Loucy (cell line): ENCODE measurements at regions not wholly inside any gene's neighbourhood (a gene's known extent, or its start where the extent isn't known, plus 50 kb on each side); places are given as distances from the start of the nearest gene placed in this dataset.

Experiments
- EZH2phosphoT487 ChIP-seq: fragments of 200-600 bp; IDR thresholded peaks from 2 replicates; pipeline ENCODE4 v1.6.1; 2018; ENCODE audit warnings: antibody characterized with exemption, mild to moderate bottlenecking, moderate library complexity, borderline replicate concordance
- TF ChIP-seq, protein P1 (sequence below): fragments of 200-600 bp; sonication (generic); conservative IDR thresholded peaks from 2 replicates; pipeline ENCODE4 v1.5.1; 2014; ENCODE audit warnings: mild to moderate bottlenecking, antibody characterized with exemption, low read length

DNA sequence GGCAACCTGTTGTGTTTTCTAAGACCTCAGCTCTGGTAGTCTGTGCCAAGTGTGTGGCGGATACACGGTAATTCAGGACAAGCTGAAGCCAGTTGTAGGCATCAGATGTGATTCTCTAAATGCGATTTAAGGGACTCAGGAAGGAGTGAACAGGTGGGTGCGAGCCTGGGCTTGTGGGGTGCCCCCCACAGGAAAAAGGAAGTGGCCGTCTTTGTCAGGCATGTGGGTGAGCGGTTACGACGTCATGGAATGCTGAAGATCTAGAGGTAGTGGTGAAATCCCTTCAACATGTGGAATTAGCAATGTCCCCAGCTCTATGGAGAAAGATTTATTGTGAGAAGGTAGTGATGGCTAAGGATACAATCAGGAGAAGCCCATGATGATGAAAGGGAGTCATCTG is 95.1 kb upstream of the EXOC2 start:
- TF ChIP-seq, protein P1, sequence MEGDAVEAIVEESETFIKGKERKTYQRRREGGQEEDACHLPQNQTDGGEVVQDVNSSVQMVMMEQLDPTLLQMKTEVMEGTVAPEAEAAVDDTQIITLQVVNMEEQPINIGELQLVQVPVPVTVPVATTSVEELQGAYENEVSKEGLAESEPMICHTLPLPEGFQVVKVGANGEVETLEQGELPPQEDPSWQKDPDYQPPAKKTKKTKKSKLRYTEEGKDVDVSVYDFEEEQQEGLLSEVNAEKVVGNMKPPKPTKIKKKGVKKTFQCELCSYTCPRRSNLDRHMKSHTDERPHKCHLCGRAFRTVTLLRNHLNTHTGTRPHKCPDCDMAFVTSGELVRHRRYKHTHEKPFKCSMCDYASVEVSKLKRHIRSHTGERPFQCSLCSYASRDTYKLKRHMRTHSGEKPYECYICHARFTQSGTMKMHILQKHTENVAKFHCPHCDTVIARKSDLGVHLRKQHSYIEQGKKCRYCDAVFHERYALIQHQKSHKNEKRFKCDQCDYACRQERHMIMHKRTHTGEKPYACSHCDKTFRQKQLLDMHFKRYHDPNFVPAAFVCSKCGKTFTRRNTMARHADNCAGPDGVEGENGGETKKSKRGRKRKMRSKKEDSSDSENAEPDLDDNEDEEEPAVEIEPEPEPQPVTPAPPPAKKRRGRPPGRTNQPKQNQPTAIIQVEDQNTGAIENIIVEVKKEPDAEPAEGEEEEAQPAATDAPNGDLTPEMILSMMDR: no peak
- TF ChIP-seq EZH2phosphoT487: no peak
